Activated CD8-positive, alpha-beta T cell treated with anti-CD3 and anti-CD28 coated beads for 36 hours (primary cell): ENCODE measurements at regions not wholly inside any gene's neighbourhood (a gene's known extent, or its start where the extent isn't known, plus 50 kb on each side); places are given as distances from the start of the nearest gene placed in this dataset.

ENCODE experiments used
- ATAC-seq: fragments of 200-7000 bp; cut with Tn5 transposase; one replicate; pipeline ENCODE4 v1.10.0; 2021; ENCODE audit warnings: mild to moderate bottlenecking, moderate library complexity
- CTCF ChIA-PET: fragments of 350-600 bp; sonication (Branson Sonifier 250); formaldehyde crosslinking; loops from one replicate; lab custom pipeline; 2021; ENCODE audit warnings: antibody characterized with exemption; lab: Charles Lee
- POLR2A ChIA-PET: fragments of 350-600 bp; sonication (Branson Sonifier 250); formaldehyde crosslinking; loops from one replicate; lab custom pipeline; 2021; ENCODE audit warnings: antibody characterized with exemption; lab: Charles Lee
- DNase-seq: peaks from one replicate; pipeline ENCODE4 v3.0.0-alpha.2; 2020
- H3K27ac Mint-ChIP-seq: one replicate; pipeline ENCODE4 v1.8.0; 2021; ENCODE audit warnings: mild to moderate bottlenecking, mixed read lengths
- H3K27me3 Mint-ChIP-seq: one replicate; pipeline ENCODE4 v1.8.0; 2021; ENCODE audit warnings: mixed read lengths
- H3K36me3 Mint-ChIP-seq: one replicate; pipeline ENCODE4 v1.8.0; 2021; ENCODE audit warnings: low read depth, mixed read lengths
- H3K4me1 Mint-ChIP-seq: one replicate; pipeline ENCODE4 v1.8.0; 2021; ENCODE audit warnings: low read depth, mixed read lengths
- H3K4me3 Mint-ChIP-seq: one replicate; pipeline ENCODE4 v1.8.0; 2021; ENCODE audit warnings: mild to moderate bottlenecking, moderate library complexity, mixed read lengths
- H3K9me3 Mint-ChIP-seq: one replicate; pipeline ENCODE4 v1.8.0; 2021; ENCODE audit warnings: mixed read lengths
- CTCF ChIP-seq: fragments of 200-600 bp; IDR thresholded peaks from one replicate; pipeline ENCODE4 v1.8.0; 2022; ENCODE audit warnings: antibody characterized with exemption, mild to moderate bottlenecking
- intact Hi-C: fragments of 100-400 bp; cut with micrococcal nuclease; formaldehyde crosslinking; loops from one replicate; pipeline ENCODE4 v1.10.0; 2022

GRCh38 chr14:104277416-104278213, 139.2 kb downstream of the KIF26A start:
- no peak for ATAC-seq
- DNase-seq = no peak
- no peak overlapping the region for H3K4me3 Mint-ChIP-seq
- H3K27me3 Mint-ChIP-seq = peaks cover 6% of the 10 kb centered on the region
- intact Hi-C loops = no loop called here
- no peaks in the 10 kb centered on the region for H3K36me3 Mint-ChIP-seq
- POLR2A ChIA-PET = no interaction called here
- CTCF ChIA-PET = no interaction called here
- H3K9me3 Mint-ChIP-seq = no peaks in the 10 kb centered on the region
- no peak overlapping the region for H3K27ac Mint-ChIP-seq
- no peaks in the 10 kb centered on the region for H3K4me1 Mint-ChIP-seq
- TF ChIP-seq CTCF = no peak

GRCh38 chr14:104278214-104278534, 139.8 kb downstream of the KIF26A start:
- intact Hi-C loops = no loop called here

GRCh38 chr14:104280085-104280901, 141.9 kb downstream of the KIF26A start:
- H3K4me3 Mint-ChIP-seq = no peak overlapping the region
- CTCF ChIA-PET = no interaction called here
- no peaks in the 10 kb centered on the region for H3K36me3 Mint-ChIP-seq
- H3K27ac Mint-ChIP-seq = no peak overlapping the region
- POLR2A ChIA-PET = no interaction called here
- intact Hi-C loops = no loop called here
- peaks cover 6% of the 10 kb centered on the region for H3K27me3 Mint-ChIP-seq
- no peaks in the 10 kb centered on the region for H3K4me1 Mint-ChIP-seq
- DNase-seq (no peak), ATAC-seq (no peak)
- H3K9me3 Mint-ChIP-seq = no peaks in the 10 kb centered on the region
- no peak for TF ChIP-seq CTCF

More at GRCh38 chr14:104278214-104278534, 139.8 kb downstream of the KIF26A start:
- no peak for TF ChIP-seq CTCF
- POLR2A ChIA-PET = no interaction called here
- H3K36me3 Mint-ChIP-seq = no peaks in the 10 kb centered on the region
- H3K27ac Mint-ChIP-seq = no peak overlapping the region
- no peaks in the 10 kb centered on the region for H3K9me3 Mint-ChIP-seq
- ATAC-seq (no peak), DNase-seq (no peak)
- H3K27me3 Mint-ChIP-seq = peaks cover 6% of the 10 kb centered on the region
- no peak overlapping the region for H3K4me3 Mint-ChIP-seq
- CTCF ChIA-PET = no interaction called here
- no peaks in the 10 kb centered on the region for H3K4me1 Mint-ChIP-seq

- H3K27me3 Mint-ChIP-seq = peaks cover 6% of the 10 kb centered on the region
- ATAC-seq = no peak
- no peaks in the 10 kb centered on the region for H3K9me3 Mint-ChIP-seq
- DNase-seq = no peak
- CTCF ChIA-PET = no interaction called here
- TF ChIP-seq CTCF = no peak
- POLR2A ChIA-PET = no interaction called here
- H3K4me3 Mint-ChIP-seq = no peak overlapping the region
- H3K27ac Mint-ChIP-seq = no peak overlapping the region
- intact Hi-C loops = no loop called here
- no peaks in the 10 kb centered on the region for H3K36me3 Mint-ChIP-seq
- no peaks in the 10 kb centered on the region for H3K4me1 Mint-ChIP-seq
These were observed 142.7 kb downstream of the KIF26A start for GRCh38 chr14:104280902-104281767.
